Upper lobe of right lung (tissue), 1 donor: ENCODE measurements at regions not wholly inside any gene's neighbourhood (a gene's known extent, or its start where the extent isn't known, plus 50 kb on each side); places are given as distances from the start of the nearest gene placed in this dataset.
A peak's percentile ranks its signal among the peaks of the same experiment; 100 is the strongest.
"Not testable (repeated sequence)": the region's sequence is repeated elsewhere in the genome, so short reads cannot be mapped to it uniquely, and the experiment has no call there.

Experiments used
- ATAC-seq: fragments of 200-7000 bp; cut with Tn5 transposase; one replicate; pipeline ENCODE4 v1.9.1; 2020; ENCODE audit warnings: mild to moderate bottlenecking, moderate library complexity
- DNase-seq: peaks from one replicate; pipeline ENCODE4 v3.0.0-alpha.2; 2020
- H3K27ac ChIP-seq: fragments of 200-600 bp; one replicate; pipeline ENCODE4 v1.8.0; 2022
- H3K27me3 ChIP-seq: fragments of 200-600 bp; one replicate; pipeline ENCODE4 v1.8.0; 2022; ENCODE audit warnings: mild to moderate bottlenecking
- H3K36me3 ChIP-seq: fragments of 200-600 bp; one replicate; pipeline ENCODE4 v1.8.0; 2022
- H3K4me1 ChIP-seq: fragments of 200-600 bp; one replicate; pipeline ENCODE4 v1.8.0; 2022
- H3K4me3 ChIP-seq: fragments of 200-600 bp; one replicate; pipeline ENCODE4 v1.8.0; 2022; ENCODE audit warnings: mild to moderate bottlenecking
- H3K9me3 ChIP-seq: fragments of 200-600 bp; one replicate; pipeline ENCODE4 v1.8.0; 2022
- CTCF ChIP-seq: fragments of 200-600 bp; IDR thresholded peaks from one replicate; pipeline ENCODE4 v1.8.0; 2022; ENCODE audit warnings: antibody characterized with exemption
- intact Hi-C: fragments of 100-400 bp; cut with DNase I; formaldehyde crosslinking; loops from one replicate; pipeline ENCODE4 v1.11.0; 2022
- donor health status: DM: no; HTN: yes; CAD: no; lungs with severe emphysema.

DNA sequence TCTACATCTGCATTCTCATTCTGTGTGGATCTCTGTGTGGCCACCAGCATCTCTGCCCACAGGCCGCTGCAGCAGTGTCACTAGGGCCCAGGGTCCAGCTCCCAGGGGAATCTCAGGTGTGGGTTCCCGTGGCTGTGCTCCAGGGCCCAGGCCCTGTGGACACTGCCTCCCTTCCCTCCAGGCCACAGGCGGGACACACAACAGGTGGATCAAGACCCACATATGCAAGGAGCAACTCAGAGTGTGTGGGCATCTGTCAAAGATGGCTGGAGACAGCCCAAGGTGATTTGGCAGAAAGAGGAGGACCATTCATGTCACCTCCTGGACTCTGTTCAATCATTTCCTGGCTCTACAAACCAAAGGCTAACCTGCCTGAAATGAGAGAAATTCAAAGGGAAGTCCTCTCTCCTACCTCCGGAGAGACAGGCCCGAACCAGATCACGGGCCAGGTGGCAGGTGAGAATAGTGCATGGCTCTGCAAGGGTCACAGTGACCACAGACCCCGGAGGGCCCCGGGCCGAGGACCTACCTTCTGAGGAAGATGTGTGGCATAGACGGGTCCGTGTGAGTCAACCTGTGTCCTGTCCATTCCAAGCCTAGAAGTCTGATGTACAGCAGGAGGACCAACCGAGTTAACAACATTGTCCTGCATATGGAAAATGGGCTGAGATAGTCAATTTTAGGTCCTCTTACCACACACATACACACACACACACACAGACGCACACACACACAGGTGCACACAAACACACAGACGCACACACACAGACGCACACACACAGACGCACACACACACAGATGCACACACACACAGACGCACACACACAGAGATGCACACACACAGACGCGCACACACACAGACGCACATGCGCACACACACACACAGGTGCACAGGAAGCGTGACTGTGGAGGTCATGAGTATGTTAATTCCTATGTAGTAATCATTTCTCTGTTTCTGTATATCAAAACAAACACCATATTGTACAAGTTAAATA, 1068.5 kb downstream of the BRD1 start:
- ATAC-seq, result no peak
- DNase-seq, result no peak
- H3K27me3 ChIP-seq, result no peaks in the 10 kb centered on the region
- intact Hi-C loops, result no loop called here
- TF ChIP-seq CTCF, result no peak
- no peaks in the 10 kb centered on the region for H3K9me3 ChIP-seq
- no peak overlapping the region for H3K27ac ChIP-seq
- no peak overlapping the region for H3K4me3 ChIP-seq
- no peaks in the 10 kb centered on the region for H3K4me1 ChIP-seq
- H3K36me3 ChIP-seq, result no peaks in the 10 kb centered on the region

DNA sequence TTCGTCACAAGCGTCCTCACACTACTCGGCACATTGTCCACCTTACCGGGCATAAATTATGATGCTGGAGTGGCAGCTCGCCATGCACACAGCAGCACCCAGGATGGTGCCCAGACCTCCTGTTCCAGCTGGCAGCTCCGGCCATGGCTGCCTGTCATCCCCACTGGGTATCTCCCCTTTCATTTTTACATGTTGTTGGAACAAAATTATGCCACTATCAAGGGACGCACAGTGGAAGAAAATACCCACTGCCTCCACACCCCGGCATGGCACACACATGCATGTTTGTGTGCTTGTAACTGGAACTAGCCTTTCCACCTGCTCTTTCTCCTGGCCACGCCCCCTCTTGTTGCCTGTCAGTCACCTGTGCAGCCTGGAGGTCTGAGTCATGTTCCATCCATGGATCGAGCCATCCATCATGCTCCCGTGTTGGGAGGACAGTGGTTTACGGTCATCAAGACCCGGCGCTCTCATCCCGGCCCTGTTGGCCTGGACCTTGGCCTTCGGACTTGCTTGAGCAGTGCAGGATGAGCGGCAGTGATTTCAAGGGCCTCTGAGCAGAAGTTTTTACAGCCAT, 1069.6 kb downstream of the BRD1 start:
- H3K4me3 ChIP-seq, result no peak overlapping the region
- no peaks in the 10 kb centered on the region for H3K36me3 ChIP-seq
- no peaks in the 10 kb centered on the region for H3K9me3 ChIP-seq
- no peaks in the 10 kb centered on the region for H3K4me1 ChIP-seq
- H3K27ac ChIP-seq, result no peak overlapping the region
- H3K27me3 ChIP-seq, result no peaks in the 10 kb centered on the region
- intact Hi-C loops, result no loop called here
- no peak for ATAC-seq
- no peak for TF ChIP-seq CTCF
- DNase-seq, result peak; percentile 37

- Histone ChIP-seq H3K4me1 (no peaks in the 10 kb centered on the region), H3K4me3 (no peak overlapping the region), H3K27ac (no peak overlapping the region), H3K36me3 (no peaks in the 10 kb centered on the region), H3K9me3 (no peaks in the 10 kb centered on the region), H3K27me3 (no peaks in the 10 kb centered on the region)
- no peak for TF ChIP-seq CTCF
- intact Hi-C loops, result no loop called here
- peak; percentile 40 for DNase-seq
- no peak for ATAC-seq
Observed at GRCh38 chr22:48757581-48757980, 1070.1 kb downstream of the BRD1 start.

- H3K27ac ChIP-seq, intact Hi-C loops, DNase-seq, H3K4me1 ChIP-seq, H3K36me3 ChIP-seq, H3K9me3 ChIP-seq, H3K4me3 ChIP-seq, H3K27me3 ChIP-seq, ATAC-seq: not testable (repeated sequence)
Observed at GRCh38 chr22:48757135-48757534, 1070.5 kb downstream of the BRD1 start.

GRCh38 chr22:48756146-48757111, 1071.2 kb downstream of the BRD1 start:
- Histone ChIP-seq H3K27ac (no peak overlapping the region), H3K4me3 (no peak overlapping the region), H3K4me1 (no peaks in the 10 kb centered on the region), H3K36me3 (no peaks in the 10 kb centered on the region), H3K27me3 (no peaks in the 10 kb centered on the region), H3K9me3 (no peaks in the 10 kb centered on the region)
- intact Hi-C loops, result no loop called here
- no peak for TF ChIP-seq CTCF
- DNase-seq, result no peak
- no peak for ATAC-seq
